ENCODE measurements at regions not wholly inside any gene's neighbourhood (a gene's known extent, or its start where the extent isn't known, plus 50 kb on each side); places are given as distances from the start of the nearest gene placed in this dataset.

DNA sequence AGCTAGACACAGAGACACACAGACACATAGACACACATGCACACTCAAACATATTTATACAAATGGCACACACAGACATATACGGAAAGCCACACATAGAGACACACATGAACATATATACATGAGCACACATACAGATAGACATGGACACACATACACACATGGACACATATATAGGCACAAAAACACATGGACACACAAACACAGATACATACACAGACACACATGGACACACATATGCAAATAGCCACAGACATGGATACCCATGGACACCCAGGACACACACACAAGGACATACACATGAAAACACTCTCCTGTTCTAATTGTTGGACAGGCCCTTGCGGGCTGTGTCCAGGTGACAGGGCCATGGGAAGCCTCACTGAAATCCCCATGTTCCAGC lies 160.1 kb downstream of the IRS1 start:
- TF ChIP-seq POLR2A (IDR thresholded peaks at IDR 0.05) (no peak), CTCF (IDR thresholded peaks at IDR 0.05) (no peak)
